ENCODE measurements at regions not wholly inside any gene's neighbourhood (a gene's known extent, or its start where the extent isn't known, plus 50 kb on each side); places are given as distances from the start of the nearest gene placed in this dataset.

DNA sequence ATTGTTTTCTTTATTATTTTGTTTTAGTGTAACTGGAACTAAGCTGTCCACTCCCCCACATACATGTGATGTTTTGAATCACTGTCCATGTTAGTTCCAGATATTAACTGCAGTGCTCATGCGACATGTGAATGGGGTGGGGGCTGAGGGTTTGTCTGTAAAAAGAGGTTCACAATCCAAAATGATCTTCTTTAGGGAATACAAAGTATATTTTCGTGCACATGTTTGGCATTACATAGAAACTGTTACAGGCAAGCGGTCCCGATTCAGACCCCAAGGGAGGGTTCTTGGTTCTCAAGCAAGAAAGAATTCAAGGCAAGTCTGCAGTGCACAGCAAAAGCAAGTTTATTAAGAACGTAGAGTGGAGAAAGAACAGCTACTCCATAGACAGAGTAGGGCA is 296.5 kb upstream of the CLNK start:
- no peak for FAIRE-seq
- CTCF ChIA-PET (ENCODE audit: low intra/inter-chr PET ratio) = no interaction called here
- no TSS peak for BruUV-seq (replicated peaks)

More for the DNA sequence above, 296.5 kb upstream of the CLNK start:
- H2AFZ ChIP-seq (ENCODE audit: low read depth, low read length) = no peak overlapping the region
- ATAC-seq (no peak), DNase-seq (ENCODE audit: extremely low read depth in 1 of 4, low spot score in 3 of 4) (no peak)
- no peaks in the 10 kb centered on the region for H3K79me2 ChIP-seq (ENCODE audit: control insufficient read depth, insufficient read depth, low read length)
- 0 out of 2 replicates have a peak, but pooled peaks cover under 1% of the 10 kb centered on the region for H3K9me3 ChIP-seq (replicated peaks; ENCODE audit: control insufficient read depth, insufficient read depth, low read depth, low read length)
- POLR2A ChIA-PET = no interaction called here
- no peak overlapping the region for H3K4me2 ChIP-seq (ENCODE audit: insufficient read depth, low read length)
- TF ChIP-seq HDAC3 (IDR thresholded peaks at IDR 0.05; ENCODE audit: borderline replicate concordance, partially characterized antibody) (no peak), ARNT (IDR thresholded peaks at IDR 0.05) (no peak), ZEB2 (IDR thresholded peaks at IDR 0.05) (no peak), FOXM1 (IDR thresholded peaks at IDR 0.05; ENCODE audit: low read depth) (no peak), FOXM1 (CRISPR knock-in tag; IDR thresholded peaks at IDR 0.05; ENCODE audit: low read depth) (no peak), CHD2 (IDR thresholded peaks at IDR 0.05; ENCODE audit: low read depth, low read length) (no peak), JUND (IDR thresholded peaks at IDR 0.05; ENCODE audit: borderline replicate concordance, low read depth, low read length) (no peak), JUND (tag; IDR thresholded peaks at IDR 0.05; ENCODE audit: borderline replicate concordance, low read depth, low read length) (no peak), BRD4 (IDR thresholded peaks at IDR 0.05) (no peak), ZFP30 (CRISPR knock-in tag; IDR thresholded peaks at IDR 0.05; ENCODE audit: borderline replicate concordance) (no peak), ZNF232 (CRISPR knock-in tag; IDR thresholded peaks at IDR 0.05) (no peak)
- TF ChIP-seq, protein P1, sequence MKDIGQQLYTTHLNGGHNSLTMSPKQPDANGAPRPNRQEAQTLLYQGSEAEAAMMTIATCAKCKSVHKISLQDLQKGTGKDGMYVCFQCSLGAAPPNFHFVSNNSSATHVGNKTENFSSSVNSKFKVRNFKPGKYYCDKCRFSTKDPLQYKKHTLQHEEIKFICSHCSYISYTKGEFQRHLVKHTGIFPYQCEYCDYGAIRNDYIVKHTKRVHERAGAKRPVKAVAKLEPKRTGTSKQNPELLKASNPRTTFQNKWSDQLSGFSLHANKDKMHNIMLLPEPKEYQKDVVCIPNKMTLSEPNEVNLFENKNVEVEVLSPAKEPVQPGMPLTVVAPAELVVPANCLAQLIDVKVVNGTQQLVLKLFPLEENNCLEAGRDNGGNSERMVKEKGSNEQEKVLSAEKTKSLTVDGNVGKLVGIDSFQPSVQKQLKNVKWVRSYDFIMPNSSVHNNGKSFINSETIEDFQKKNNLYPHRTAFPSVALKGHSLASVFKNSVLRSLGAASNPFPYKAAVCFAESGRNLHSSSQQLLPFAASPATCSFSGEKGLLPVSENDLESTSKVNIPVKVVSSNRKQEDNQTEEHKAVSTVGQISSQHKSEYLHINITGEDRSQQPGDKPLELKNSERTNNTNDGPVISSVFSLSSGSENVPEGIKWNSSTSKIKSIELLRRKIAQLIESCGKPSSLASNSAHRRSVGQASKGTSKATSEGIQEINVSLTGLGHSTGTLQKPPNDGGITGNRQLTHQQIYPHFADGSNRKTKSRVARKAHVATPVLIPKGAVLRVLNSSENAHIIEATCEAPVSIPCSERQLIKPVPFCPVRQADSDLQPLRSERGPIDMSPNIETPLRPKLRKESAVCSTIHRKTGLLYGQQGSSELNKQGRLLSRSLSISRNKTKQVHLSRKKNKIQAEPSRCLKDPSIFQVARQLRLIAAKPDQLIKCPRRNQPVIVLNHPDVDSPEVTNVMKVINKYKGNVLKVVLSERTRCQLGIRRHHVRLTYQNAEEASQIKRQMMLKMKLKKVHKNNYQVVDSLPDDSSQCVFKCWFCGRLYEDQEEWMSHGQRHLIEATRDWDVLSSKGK (CRISPR knock-in tag; IDR thresholded peaks at IDR 0.05) = no peak
- TF ChIP-seq, protein P2, sequence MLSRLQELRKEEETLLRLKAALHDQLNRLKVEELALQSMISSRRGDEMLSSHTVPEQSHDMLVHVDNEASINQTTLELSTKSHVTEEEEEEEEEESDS (CRISPR knock-in tag; IDR thresholded peaks at IDR 0.05) = no peak
- H3K27me3 ChIP-seq (ENCODE audit: control insufficient read depth in 2 of 2, insufficient read depth in 2 of 2, low read length in 2 of 2) = no peaks in the 10 kb centered on the region
- 2% methylated on average over 5 of the region's 5 CpGs for WGBS (ENCODE audit: insufficient coverage, low coverage, missing lambda C conversion rate)
- no peaks in the 10 kb centered on the region for H3K9me1 ChIP-seq (ENCODE audit: control insufficient read depth, insufficient read depth, low read length)
- H3K36me3 ChIP-seq (ENCODE audit: control insufficient read depth, insufficient read depth, low read length) = no peaks in the 10 kb centered on the region
- no peaks in the 10 kb centered on the region for H3K4me1 ChIP-seq (replicated peaks in 1 of 2; ENCODE audit: control insufficient read depth in 2 of 2, insufficient read depth in 2 of 2, low read length in 2 of 2)
- in situ Hi-C loops (cut with MboI) = no loop called here
- intact Hi-C loops (cut with micrococcal nuclease) = no loop called here
- no peaks in the 10 kb centered on the region for H4K20me1 ChIP-seq (replicated peaks; ENCODE audit: control insufficient read depth, insufficient read depth, low read length)
- no peak overlapping the region for H3K4me3 ChIP-seq
- H3K9ac ChIP-seq (ENCODE audit: insufficient read depth in 1 of 2, low read depth in 2 of 2, low read length in 2 of 2) = no peak overlapping the region
- H3K27ac ChIP-seq (ENCODE audit: extremely low read depth, low read depth, low read length) = no peak overlapping the region
